ENCODE measurements at regions not wholly inside any gene's neighbourhood (a gene's known extent, or its start where the extent isn't known, plus 50 kb on each side); places are given as distances from the start of the nearest gene placed in this dataset.
A peak's percentile ranks its signal among the peaks of the same experiment; 100 is the strongest.

DNA sequence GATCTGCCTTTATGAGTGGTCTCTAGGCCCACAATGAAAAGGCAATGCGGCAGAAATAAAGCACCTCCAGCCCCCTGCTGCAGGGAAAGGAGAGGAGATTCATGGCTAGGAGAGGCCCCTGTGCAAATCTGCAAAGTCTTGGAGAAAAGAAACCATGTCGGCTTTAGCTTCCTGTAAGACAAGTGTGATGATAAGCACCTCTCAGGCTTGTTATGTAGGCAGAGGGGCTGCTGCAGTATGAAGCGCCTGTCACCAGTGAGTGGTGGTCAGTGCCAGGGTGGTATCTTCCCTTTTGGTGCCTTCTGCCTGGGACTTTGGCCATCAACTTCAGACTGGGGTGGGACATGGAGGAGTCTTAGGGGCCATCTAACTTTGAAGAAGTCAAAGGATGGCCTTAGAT, 59.2 kb upstream of the ARHGEF3 start:
- no peak for DNase-seq

DNA sequence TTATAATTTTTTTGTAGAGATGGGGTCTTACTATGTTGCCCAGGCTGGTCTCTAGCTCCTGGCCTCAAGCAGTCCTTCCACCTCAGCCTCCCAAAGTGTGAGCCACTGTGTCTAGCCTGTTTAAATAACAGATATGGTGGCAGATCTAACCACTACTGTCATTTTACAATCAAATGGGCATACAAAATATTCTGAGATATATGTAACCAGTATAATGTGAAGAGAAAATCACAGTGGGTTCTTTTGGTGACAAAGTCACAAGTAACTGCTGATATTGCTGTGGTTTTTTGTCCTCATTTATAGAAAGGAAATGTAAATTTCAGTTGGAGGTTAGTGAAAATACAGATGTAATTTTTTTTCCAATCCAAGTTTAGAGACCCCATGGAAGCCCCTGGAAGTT, 58.6 kb upstream of the ARHGEF3 start:
- DNase-seq, result no peak

DNA sequence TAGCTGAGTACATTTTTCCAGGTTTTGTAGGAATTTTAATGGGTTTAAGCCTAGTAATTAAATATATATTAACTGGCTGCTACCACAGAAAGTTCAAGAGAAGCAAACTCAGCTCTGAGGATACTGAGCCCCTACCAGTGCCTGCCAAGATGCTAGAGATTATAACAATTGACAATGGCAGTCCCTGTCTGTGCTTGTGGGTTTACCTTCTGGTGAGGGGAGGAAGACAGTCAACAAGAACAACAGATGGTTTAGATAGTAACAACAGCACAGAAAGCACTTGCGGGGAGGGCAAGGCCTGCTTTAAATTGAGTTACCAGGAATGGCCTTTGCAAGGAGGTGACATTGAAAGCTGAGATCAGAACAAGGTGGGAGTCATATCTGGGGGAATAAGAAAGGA, 56.6 kb upstream of the ARHGEF3 start:
- DNase-seq, result no peak

DNA sequence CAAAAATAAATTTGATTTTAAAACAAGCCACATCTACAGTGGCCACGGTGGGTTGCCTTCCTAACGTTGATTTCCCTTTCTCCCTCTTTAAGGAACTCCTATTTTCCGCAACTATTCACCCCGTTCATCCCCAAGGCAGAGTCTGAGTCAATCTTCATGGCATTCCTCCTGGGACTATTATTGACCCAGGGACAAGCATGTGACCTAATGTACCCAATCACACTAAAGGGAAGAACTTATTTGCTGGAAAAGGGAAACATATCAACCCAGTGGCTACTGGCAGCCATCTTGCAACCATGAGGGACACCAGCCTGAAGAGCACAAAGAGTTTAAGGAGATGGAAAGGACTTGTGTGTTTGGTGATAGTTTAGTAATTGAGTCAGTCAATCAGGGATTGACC, 55.4 kb upstream of the ARHGEF3 start:
- no peak for DNase-seq

GRCh38 chr3:56856752-56857151, 55.0 kb upstream of the ARHGEF3 start:
- no peak for DNase-seq

- DNase-seq, result peak; percentile 52
These were observed 54.2 kb upstream of the ARHGEF3 start for GRCh38 chr3:56855856-56856512.

GRCh38 chr3:56854856-56855611, 53.3 kb upstream of the ARHGEF3 start:
- DNase-seq, result no peak

- no peak for DNase-seq
These were observed 50.5 kb upstream of the ARHGEF3 start for GRCh38 chr3:56851966-56852884.
